WTC11 (cell line): ENCODE measurements at regions not wholly inside any gene's neighbourhood (a gene's known extent, or its start where the extent isn't known, plus 50 kb on each side); places are given as distances from the start of the nearest gene placed in this dataset.

ENCODE experiments used
- ATAC-seq: fragments of 200-7000 bp; cut with Tn5 transposase; 2 replicates; pipeline ENCODE4 v1.10.0; 2021; ENCODE audit warnings: mild to moderate bottlenecking, moderate library complexity
- CTCF ChIA-PET: fragments of 300-600 bp; sonication (Branson Sonifier 250); formaldehyde crosslinking; loops from one replicate; lab custom pipeline; 2021; ENCODE audit warnings: antibody characterized with exemption; lab: Charles Lee
- POLR2A ChIA-PET: fragments of 350-600 bp; sonication (Branson Sonifier 250); formaldehyde crosslinking; loops from one replicate; lab custom pipeline; 2021; ENCODE audit warnings: antibody characterized with exemption; lab: Charles Lee
- DNase-seq: peaks from one replicate; pipeline ENCODE4 v3.0.0; 2021; ENCODE audit warnings: low spot score
- H3K27ac Mint-ChIP-seq: 2 replicates; pipeline ENCODE4 v1.8.0; 2021; ENCODE audit warnings: mixed read lengths
- H3K27me3 Mint-ChIP-seq: 2 replicates; pipeline ENCODE4 v1.8.0; 2021; ENCODE audit warnings: low read depth, mild to moderate bottlenecking, moderate library complexity, mixed read lengths
- H3K36me3 Mint-ChIP-seq: 2 replicates; pipeline ENCODE4 v1.8.0; 2021; ENCODE audit warnings: mixed read lengths
- H3K4me1 Mint-ChIP-seq: 2 replicates; pipeline ENCODE4 v1.8.0; 2022; ENCODE audit warnings: mixed read lengths
- H3K4me3 Mint-ChIP-seq: 2 replicates; pipeline ENCODE4 v1.8.0; 2021; ENCODE audit warnings: mild to moderate bottlenecking, moderate library complexity, mixed read lengths
- H3K9me3 Mint-ChIP-seq: 2 replicates; pipeline ENCODE4 v1.8.0; 2021; ENCODE audit warnings: mixed read lengths
- GABPB1 ChIP-seq: sonication (generic); formaldehyde crosslinking; IDR thresholded peaks from 2 replicates; pipeline ENCODE4 v1.8.1; 2023; ENCODE audit warnings: mild to moderate bottlenecking, missing genetic modification reagents
- GTF2I ChIP-seq: fragments of 250-450 bp; sonication (Bioruptor Pico); conservative IDR thresholded peaks from 2 replicates; pipeline ENCODE4 v1.4.0; 2021; ENCODE audit warnings: mild to moderate bottlenecking
- HMGA2 ChIP-seq: fragments of 250-450 bp; sonication (Bioruptor Pico); IDR thresholded peaks from 2 replicates; pipeline ENCODE4 v1.4.0; 2021; ENCODE audit warnings: mild to moderate bottlenecking, moderate library complexity
- NFE2L1 ChIP-seq: sonication (generic); formaldehyde crosslinking; IDR thresholded peaks from 2 replicates; pipeline ENCODE4 v1.8.1; 2023; ENCODE audit warnings: missing genetic modification reagents
- NFYB ChIP-seq: sonication (generic); formaldehyde crosslinking; conservative IDR thresholded peaks from 2 replicates; pipeline ENCODE4 v1.8.0; 2022; ENCODE audit warnings: low read depth, missing genetic modification reagents
- NR3C1 ChIP-seq: sonication (generic); formaldehyde crosslinking; conservative IDR thresholded peaks from 2 replicates; pipeline ENCODE4 v1.8.1; 2023; ENCODE audit warnings: low read depth, mild to moderate bottlenecking, missing genetic modification reagents
- OVOL2 ChIP-seq: fragments of 250-450 bp; sonication (Bioruptor Pico); IDR thresholded peaks from 2 replicates; pipeline ENCODE4 v1.9.0; 2021; ENCODE audit warnings: mild to moderate bottlenecking, borderline replicate concordance
- PRRX2 ChIP-seq: fragments of 250-450 bp; sonication (Bioruptor Pico); IDR thresholded peaks from 2 replicates; pipeline ENCODE4 v1.8.0; 2021; ENCODE audit warnings: mild to moderate bottlenecking
- RORB ChIP-seq: fragments of 250-450 bp; sonication (Bioruptor Pico); IDR thresholded peaks from 2 replicates; pipeline ENCODE4 v1.9.0; 2021; ENCODE audit warnings: mild to moderate bottlenecking
- SMAD4 ChIP-seq: sonication (generic); formaldehyde crosslinking; IDR thresholded peaks from 2 replicates; pipeline ENCODE4 v1.8.0; 2022; ENCODE audit warnings: mild to moderate bottlenecking, missing genetic modification reagents
- TEAD1 ChIP-seq: sonication (generic); formaldehyde crosslinking; IDR thresholded peaks from 2 replicates; pipeline ENCODE4 v1.8.0; 2022; ENCODE audit warnings: mild to moderate bottlenecking, missing genetic modification reagents
- ZNF232 ChIP-seq: sonication (generic); formaldehyde crosslinking; IDR thresholded peaks from 2 replicates; pipeline ENCODE4 v1.8.0; 2022; ENCODE audit warnings: mild to moderate bottlenecking, missing genetic modification reagents
- ZNF396 ChIP-seq: fragments of 250-450 bp; sonication (Bioruptor Pico); IDR thresholded peaks from 2 replicates; pipeline ENCODE4 v1.8.0; 2021; ENCODE audit warnings: mild to moderate bottlenecking, moderate library complexity, borderline replicate concordance
- ZNF423 ChIP-seq: fragments of 250-450 bp; sonication (Bioruptor Pico); IDR thresholded peaks from 2 replicates; pipeline ENCODE4 v2.1.2; 2022; ENCODE audit warnings: mild to moderate bottlenecking, moderate library complexity
- TF ChIP-seq, protein P1 (sequence below): fragments of 250-450 bp; sonication (Bioruptor Pico); IDR thresholded peaks from 2 replicates; pipeline ENCODE4 v1.9.0; 2021; ENCODE audit warnings: mild to moderate bottlenecking
- TF ChIP-seq, protein P2 (sequence below): sonication (generic); formaldehyde crosslinking; IDR thresholded peaks from 2 replicates; pipeline ENCODE4 v1.8.1; 2022; ENCODE audit warnings: mild to moderate bottlenecking, moderate library complexity, missing genetic modification reagents
- TF ChIP-seq, protein P3 (sequence below): fragments of 250-450 bp; sonication (Bioruptor Pico); IDR thresholded peaks from 2 replicates; pipeline ENCODE4 v1.9.0; 2021; ENCODE audit warnings: moderate library complexity, mild to moderate bottlenecking, inconsistent platforms, borderline replicate concordance
- TF ChIP-seq, protein P4 (sequence below): sonication (generic); formaldehyde crosslinking; IDR thresholded peaks from 2 replicates; pipeline ENCODE4 v1.8.1; 2022; ENCODE audit warnings: low read depth, mild to moderate bottlenecking, moderate library complexity, missing genetic modification reagents, borderline replicate concordance
- TF ChIP-seq, protein P5 (sequence below): sonication (generic); formaldehyde crosslinking; IDR thresholded peaks from 2 replicates; pipeline ENCODE4 v1.8.0; 2023; ENCODE audit warnings: mild to moderate bottlenecking, missing genetic modification reagents
- TF ChIP-seq, protein P6 (sequence below): sonication (generic); formaldehyde crosslinking; IDR thresholded peaks from 2 replicates; pipeline ENCODE4 v1.8.1; 2023; ENCODE audit warnings: mild to moderate bottlenecking, missing genetic modification reagents, borderline replicate concordance

DNA sequence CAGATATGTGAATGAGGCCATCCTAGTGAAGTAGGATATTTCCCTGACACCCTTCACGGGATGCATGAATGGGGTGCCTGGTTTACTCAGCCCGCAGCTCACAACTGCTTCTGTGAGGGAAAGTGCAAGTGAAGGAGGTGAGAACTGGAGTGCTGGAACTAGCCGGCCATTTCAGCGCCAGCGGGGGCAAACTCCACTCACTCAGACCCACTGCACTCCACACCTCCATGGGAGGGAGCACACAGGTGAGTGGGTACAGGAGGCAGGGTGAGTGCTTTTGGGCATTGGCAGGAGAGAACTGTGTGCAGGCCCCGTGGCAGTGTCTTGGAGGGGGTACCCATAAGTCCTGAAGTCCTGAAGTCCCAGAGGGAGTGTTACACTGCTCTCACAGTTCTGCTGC lies 1008.4 kb downstream of the SLC6A15 start (continued):
- TF ChIP-seq, protein P1, sequence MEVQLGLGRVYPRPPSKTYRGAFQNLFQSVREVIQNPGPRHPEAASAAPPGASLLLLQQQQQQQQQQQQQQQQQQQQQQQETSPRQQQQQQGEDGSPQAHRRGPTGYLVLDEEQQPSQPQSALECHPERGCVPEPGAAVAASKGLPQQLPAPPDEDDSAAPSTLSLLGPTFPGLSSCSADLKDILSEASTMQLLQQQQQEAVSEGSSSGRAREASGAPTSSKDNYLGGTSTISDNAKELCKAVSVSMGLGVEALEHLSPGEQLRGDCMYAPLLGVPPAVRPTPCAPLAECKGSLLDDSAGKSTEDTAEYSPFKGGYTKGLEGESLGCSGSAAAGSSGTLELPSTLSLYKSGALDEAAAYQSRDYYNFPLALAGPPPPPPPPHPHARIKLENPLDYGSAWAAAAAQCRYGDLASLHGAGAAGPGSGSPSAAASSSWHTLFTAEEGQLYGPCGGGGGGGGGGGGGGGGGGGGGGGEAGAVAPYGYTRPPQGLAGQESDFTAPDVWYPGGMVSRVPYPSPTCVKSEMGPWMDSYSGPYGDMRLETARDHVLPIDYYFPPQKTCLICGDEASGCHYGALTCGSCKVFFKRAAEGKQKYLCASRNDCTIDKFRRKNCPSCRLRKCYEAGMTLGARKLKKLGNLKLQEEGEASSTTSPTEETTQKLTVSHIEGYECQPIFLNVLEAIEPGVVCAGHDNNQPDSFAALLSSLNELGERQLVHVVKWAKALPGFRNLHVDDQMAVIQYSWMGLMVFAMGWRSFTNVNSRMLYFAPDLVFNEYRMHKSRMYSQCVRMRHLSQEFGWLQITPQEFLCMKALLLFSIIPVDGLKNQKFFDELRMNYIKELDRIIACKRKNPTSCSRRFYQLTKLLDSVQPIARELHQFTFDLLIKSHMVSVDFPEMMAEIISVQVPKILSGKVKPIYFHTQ (CRISPR knock-in tag): no peak
- TF ChIP-seq PRRX2 (CRISPR knock-in tag): no peak
- TF ChIP-seq, protein P2, sequence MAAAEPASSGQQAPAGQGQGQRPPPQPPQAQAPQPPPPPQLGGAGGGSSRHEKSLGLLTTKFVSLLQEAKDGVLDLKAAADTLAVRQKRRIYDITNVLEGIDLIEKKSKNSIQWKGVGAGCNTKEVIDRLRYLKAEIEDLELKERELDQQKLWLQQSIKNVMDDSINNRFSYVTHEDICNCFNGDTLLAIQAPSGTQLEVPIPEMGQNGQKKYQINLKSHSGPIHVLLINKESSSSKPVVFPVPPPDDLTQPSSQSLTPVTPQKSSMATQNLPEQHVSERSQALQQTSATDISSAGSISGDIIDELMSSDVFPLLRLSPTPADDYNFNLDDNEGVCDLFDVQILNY: no peak
- no peak for TF ChIP-seq RORB (CRISPR knock-in tag)
- TF ChIP-seq, protein P3, sequence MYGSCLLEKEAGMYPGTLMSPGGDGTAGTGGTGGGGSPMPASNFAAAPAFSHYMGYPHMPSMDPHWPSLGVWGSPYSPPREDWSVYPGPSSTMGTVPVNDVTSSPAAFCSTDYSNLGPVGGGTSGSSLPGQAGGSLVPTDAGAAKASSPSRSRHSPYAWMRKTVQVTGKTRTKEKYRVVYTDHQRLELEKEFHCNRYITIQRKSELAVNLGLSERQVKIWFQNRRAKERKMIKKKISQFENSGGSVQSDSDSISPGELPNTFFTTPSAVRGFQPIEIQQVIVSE (CRISPR knock-in tag): no peak
- TF ChIP-seq TEAD1 (CRISPR knock-in tag): no peak
- no peak for TF ChIP-seq ZNF232 (CRISPR knock-in tag)
- no peak for TF ChIP-seq ZNF423
- TF ChIP-seq GTF2I (CRISPR knock-in tag): no peak
- no peak for TF ChIP-seq NFYB (CRISPR knock-in tag)
- TF ChIP-seq, protein P4, sequence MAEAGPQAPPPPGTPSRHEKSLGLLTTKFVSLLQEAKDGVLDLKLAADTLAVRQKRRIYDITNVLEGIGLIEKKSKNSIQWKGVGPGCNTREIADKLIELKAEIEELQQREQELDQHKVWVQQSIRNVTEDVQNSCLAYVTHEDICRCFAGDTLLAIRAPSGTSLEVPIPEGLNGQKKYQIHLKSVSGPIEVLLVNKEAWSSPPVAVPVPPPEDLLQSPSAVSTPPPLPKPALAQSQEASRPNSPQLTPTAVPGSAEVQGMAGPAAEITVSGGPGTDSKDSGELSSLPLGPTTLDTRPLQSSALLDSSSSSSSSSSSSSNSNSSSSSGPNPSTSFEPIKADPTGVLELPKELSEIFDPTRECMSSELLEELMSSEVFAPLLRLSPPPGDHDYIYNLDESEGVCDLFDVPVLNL (CRISPR knock-in tag): no peak
- TF ChIP-seq NFE2L1 (CRISPR knock-in tag): no peak
- no peak for TF ChIP-seq GABPB1 (CRISPR knock-in tag)
- TF ChIP-seq, all 79 proteins: peak for 0

DNA sequence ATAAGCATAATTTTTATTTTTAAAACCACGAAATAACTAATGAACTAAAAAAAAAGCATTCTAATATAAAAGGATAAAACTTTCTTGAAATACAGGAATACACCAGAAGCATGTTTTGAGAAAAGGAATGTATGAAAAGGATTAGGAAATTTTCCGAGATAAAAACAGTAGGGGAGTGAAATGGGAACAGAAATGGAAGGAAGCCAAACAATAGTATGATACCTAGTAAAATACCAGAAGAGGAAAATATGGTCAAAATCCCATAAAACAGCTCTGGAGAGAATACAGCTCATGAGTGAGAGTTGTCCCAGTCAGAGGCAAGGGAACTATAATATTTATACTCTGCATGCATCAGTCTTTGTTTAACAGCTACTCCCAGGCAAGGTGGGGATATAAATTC lies 1016.2 kb downstream of the SLC6A15 start:
- no peak overlapping the region for H3K4me3 Mint-ChIP-seq
- POLR2A ChIA-PET: no interaction called here
- TF ChIP-seq HMGA2 (CRISPR knock-in tag): no peak
- TF ChIP-seq NFE2L1 (CRISPR knock-in tag): no peak
- TF ChIP-seq OVOL2 (CRISPR knock-in tag): no peak
- TF ChIP-seq, protein P5, sequence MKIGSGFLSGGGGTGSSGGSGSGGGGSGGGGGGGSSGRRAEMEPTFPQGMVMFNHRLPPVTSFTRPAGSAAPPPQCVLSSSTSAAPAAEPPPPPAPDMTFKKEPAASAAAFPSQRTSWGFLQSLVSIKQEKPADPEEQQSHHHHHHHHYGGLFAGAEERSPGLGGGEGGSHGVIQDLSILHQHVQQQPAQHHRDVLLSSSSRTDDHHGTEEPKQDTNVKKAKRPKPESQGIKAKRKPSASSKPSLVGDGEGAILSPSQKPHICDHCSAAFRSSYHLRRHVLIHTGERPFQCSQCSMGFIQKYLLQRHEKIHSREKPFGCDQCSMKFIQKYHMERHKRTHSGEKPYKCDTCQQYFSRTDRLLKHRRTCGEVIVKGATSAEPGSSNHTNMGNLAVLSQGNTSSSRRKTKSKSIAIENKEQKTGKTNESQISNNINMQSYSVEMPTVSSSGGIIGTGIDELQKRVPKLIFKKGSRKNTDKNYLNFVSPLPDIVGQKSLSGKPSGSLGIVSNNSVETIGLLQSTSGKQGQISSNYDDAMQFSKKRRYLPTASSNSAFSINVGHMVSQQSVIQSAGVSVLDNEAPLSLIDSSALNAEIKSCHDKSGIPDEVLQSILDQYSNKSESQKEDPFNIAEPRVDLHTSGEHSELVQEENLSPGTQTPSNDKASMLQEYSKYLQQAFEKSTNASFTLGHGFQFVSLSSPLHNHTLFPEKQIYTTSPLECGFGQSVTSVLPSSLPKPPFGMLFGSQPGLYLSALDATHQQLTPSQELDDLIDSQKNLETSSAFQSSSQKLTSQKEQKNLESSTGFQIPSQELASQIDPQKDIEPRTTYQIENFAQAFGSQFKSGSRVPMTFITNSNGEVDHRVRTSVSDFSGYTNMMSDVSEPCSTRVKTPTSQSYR: no peak
- TF ChIP-seq, protein P6, sequence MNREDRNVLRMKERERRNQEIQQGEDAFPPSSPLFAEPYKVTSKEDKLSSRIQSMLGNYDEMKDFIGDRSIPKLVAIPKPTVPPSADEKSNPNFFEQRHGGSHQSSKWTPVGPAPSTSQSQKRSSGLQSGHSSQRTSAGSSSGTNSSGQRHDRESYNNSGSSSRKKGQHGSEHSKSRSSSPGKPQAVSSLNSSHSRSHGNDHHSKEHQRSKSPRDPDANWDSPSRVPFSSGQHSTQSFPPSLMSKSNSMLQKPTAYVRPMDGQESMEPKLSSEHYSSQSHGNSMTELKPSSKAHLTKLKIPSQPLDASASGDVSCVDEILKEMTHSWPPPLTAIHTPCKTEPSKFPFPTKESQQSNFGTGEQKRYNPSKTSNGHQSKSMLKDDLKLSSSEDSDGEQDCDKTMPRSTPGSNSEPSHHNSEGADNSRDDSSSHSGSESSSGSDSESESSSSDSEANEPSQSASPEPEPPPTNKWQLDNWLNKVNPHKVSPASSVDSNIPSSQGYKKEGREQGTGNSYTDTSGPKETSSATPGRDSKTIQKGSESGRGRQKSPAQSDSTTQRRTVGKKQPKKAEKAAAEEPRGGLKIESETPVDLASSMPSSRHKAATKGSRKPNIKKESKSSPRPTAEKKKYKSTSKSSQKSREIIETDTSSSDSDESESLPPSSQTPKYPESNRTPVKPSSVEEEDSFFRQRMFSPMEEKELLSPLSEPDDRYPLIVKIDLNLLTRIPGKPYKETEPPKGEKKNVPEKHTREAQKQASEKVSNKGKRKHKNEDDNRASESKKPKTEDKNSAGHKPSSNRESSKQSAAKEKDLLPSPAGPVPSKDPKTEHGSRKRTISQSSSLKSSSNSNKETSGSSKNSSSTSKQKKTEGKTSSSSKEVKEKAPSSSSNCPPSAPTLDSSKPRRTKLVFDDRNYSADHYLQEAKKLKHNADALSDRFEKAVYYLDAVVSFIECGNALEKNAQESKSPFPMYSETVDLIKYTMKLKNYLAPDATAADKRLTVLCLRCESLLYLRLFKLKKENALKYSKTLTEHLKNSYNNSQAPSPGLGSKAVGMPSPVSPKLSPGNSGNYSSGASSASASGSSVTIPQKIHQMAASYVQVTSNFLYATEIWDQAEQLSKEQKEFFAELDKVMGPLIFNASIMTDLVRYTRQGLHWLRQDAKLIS: no peak
- no peak for TF ChIP-seq SMAD4 (CRISPR knock-in tag)
- TF ChIP-seq, protein P4 (CRISPR knock-in tag): no peak
- TF ChIP-seq NR3C1: no peak
- TF ChIP-seq ZNF396 (CRISPR knock-in tag): no peak
- TF ChIP-seq, all 79 proteins: peak for 0
- CTCF ChIA-PET: no interaction called here
- Mint-ChIP-seq H3K36me3 (no peaks in the 10 kb centered on the region), H3K27ac (no peak overlapping the region), H3K27me3 (no peaks in the 10 kb centered on the region), H3K4me1 (no peaks in the 10 kb centered on the region), H3K9me3 (peaks cover 10% of the 10 kb centered on the region; the same call in 1 of the 2 replicates)
- no peak for DNase-seq
- no peak for ATAC-seq
